GM23338 (cell line): ENCODE measurements at regions not wholly inside any gene's neighbourhood (a gene's known extent, or its start where the extent isn't known, plus 50 kb on each side); places are given as distances from the start of the nearest gene placed in this dataset.

Experiments used
- ATAC-seq: fragments of 200-7000 bp; cut with Tn5 transposase; 3 replicates; pipeline ENCODE4 v1.9.1; 2020
- DNase-seq: peaks from one replicate; pipeline ENCODE4 v3.0.0-alpha.2; 2015; ENCODE audit warnings: low spot score
- H2AFZ ChIP-seq: fragments of 200-600 bp; sonication (generic); 2 replicates; pipeline ENCODE4 v1.8.0; 2016; ENCODE audit warnings: antibody characterized with exemption, mild to moderate bottlenecking, moderate library complexity
- H3F3A ChIP-seq: fragments of 200-600 bp; sonication (generic); replicated peaks from 2 replicates; pipeline ENCODE4 v1.8.0; 2017; ENCODE audit warnings: antibody characterized with exemption, mixed run types, low read depth
- H3K27ac ChIP-seq: fragments of 200-600 bp; sonication (generic); 2 replicates; pipeline ENCODE4 v1.6.1; 2016; ENCODE audit warnings: low read depth
- H3K27me3 ChIP-seq: fragments of 200-600 bp; sonication (generic); 2 replicates; pipeline ENCODE4 v1.8.0; 2016; ENCODE audit warnings: mild to moderate bottlenecking, mixed run types, moderate library complexity; ENCODE audit not compliant: insufficient read depth
- H3K36me3 ChIP-seq: fragments of 200-600 bp; sonication (generic); 2 replicates; pipeline ENCODE4 v1.8.0; 2016; ENCODE audit warnings: mild to moderate bottlenecking; ENCODE audit not compliant: insufficient read depth
- H3K4me1 ChIP-seq: fragments of 200-600 bp; sonication (generic); 2 replicates; pipeline ENCODE4 v1.8.0; 2016; ENCODE audit warnings: mild to moderate bottlenecking, moderate library complexity; ENCODE audit not compliant: insufficient read depth
- H3K4me2 ChIP-seq: fragments of 200-600 bp; sonication (generic); 2 replicates; pipeline ENCODE4 v1.7.1; 2017; ENCODE audit warnings: mixed run types
- H3K4me3 ChIP-seq: fragments of 200-600 bp; sonication (generic); 2 replicates; pipeline ENCODE4 v1.6.1; 2016; ENCODE audit warnings: mixed run types
- H3K79me2 ChIP-seq: fragments of 200-600 bp; sonication (generic); replicated peaks from 2 replicates; pipeline ENCODE4 v1.8.0; 2017; ENCODE audit warnings: mild to moderate bottlenecking; ENCODE audit not compliant: insufficient read depth
- H3K9me2 ChIP-seq: fragments of 200-600 bp; sonication (generic); 2 replicates; pipeline ENCODE4 v1.8.0; 2017; ENCODE audit not compliant: insufficient read depth
- H4K20me1 ChIP-seq: fragments of 200-600 bp; sonication (generic); replicated peaks from 2 replicates; pipeline ENCODE4 v1.8.0; 2017; ENCODE audit warnings: mild to moderate bottlenecking; ENCODE audit not compliant: insufficient read depth
- H3K27ac Mint-ChIP-seq: 2 replicates; pipeline ENCODE4 v1.8.0; 2020; ENCODE audit warnings: inconsistent platforms, mild to moderate bottlenecking, moderate library complexity, mixed read lengths
- H3K27me3 Mint-ChIP-seq: 3 replicates; pipeline ENCODE4 v1.8.0; 2022; ENCODE audit warnings: low read depth, mild to moderate bottlenecking, moderate library complexity, mixed read lengths, inconsistent platforms; ENCODE audit not compliant: insufficient read depth, poor library complexity
- H3K36me3 Mint-ChIP-seq: 3 replicates; pipeline ENCODE4 v1.8.0; 2021; ENCODE audit warnings: low read depth, mild to moderate bottlenecking, inconsistent platforms, moderate library complexity, mixed read lengths
- H3K4me1 Mint-ChIP-seq: 3 replicates; pipeline ENCODE4 v1.8.0; 2020; ENCODE audit warnings: mild to moderate bottlenecking, inconsistent platforms, mixed read lengths
- H3K4me3 Mint-ChIP-seq: 3 replicates; pipeline ENCODE4 v1.8.0; 2021; ENCODE audit warnings: moderate library complexity, mild to moderate bottlenecking, inconsistent platforms, mixed read lengths
- H3K9me3 Mint-ChIP-seq: 3 replicates; pipeline ENCODE4 v1.8.0; 2020; ENCODE audit warnings: moderate library complexity, mild to moderate bottlenecking, inconsistent platforms, mixed read lengths
- CREB1 ChIP-seq: fragments of 250-450 bp; sonication (Bioruptor Pico); IDR thresholded peaks from 2 replicates; pipeline ENCODE4 v1.5.0; 2020; ENCODE audit warnings: low read depth, mild to moderate bottlenecking, moderate library complexity
- EZH2 ChIP-seq: fragments of 200-600 bp; sonication (generic); IDR thresholded peaks from one replicate; pipeline ENCODE4 v1.8.0; 2017; ENCODE audit warnings: antibody characterized with exemption, mild to moderate bottlenecking, low read depth; ENCODE audit not compliant: unreplicated experiment
- EZH2phosphoT487 ChIP-seq: fragments of 200-600 bp; sonication (generic); IDR thresholded peaks from one replicate; pipeline ENCODE4 v1.8.1; 2018; ENCODE audit warnings: antibody characterized with exemption; ENCODE audit not compliant: unreplicated experiment
- JUNB ChIP-seq: IDR thresholded peaks from one replicate; pipeline ENCODE4 v1.6.1; 2016; ENCODE audit warnings: antibody characterized with exemption; ENCODE audit not compliant: unreplicated experiment
- NANOG ChIP-seq: IDR thresholded peaks from 2 replicates; pipeline ENCODE4 v1.6.1; 2016; ENCODE audit warnings: antibody characterized with exemption, borderline replicate concordance
- POLR2AphosphoS5 ChIP-seq: IDR thresholded peaks from 2 replicates; pipeline ENCODE4 v1.6.1; 2016; ENCODE audit warnings: antibody characterized with exemption, low read depth
- STAT1 ChIP-seq: IDR thresholded peaks from one replicate; pipeline ENCODE4 v1.6.1; 2016; ENCODE audit warnings: antibody characterized with exemption; ENCODE audit not compliant: unreplicated experiment
- ZNF114 ChIP-seq: fragments of 250-450 bp; sonication (Bioruptor Pico); IDR thresholded peaks from 2 replicates; pipeline ENCODE4 v1.5.0; 2020; ENCODE audit warnings: mild to moderate bottlenecking, moderate library complexity
- ZNF331 ChIP-seq: fragments of 250-450 bp; sonication (Bioruptor Pico); IDR thresholded peaks from 2 replicates; pipeline ENCODE4 v1.5.0; 2020; ENCODE audit warnings: low read depth, mild to moderate bottlenecking, moderate library complexity
- TF ChIP-seq, protein P1 (sequence below): IDR thresholded peaks from 2 replicates; pipeline ENCODE4 v1.6.1; 2016; ENCODE audit warnings: antibody characterized with exemption
- TF ChIP-seq, protein P2 (sequence below), 2 experiments: fragments of 200-600 bp in 1 of 2; sonication (generic) in 1 of 2; conservative IDR thresholded peaks; 2 replicates each; pipeline versions ENCODE4 v1.5.1 to v1.6.1; 2016 to 2017; ENCODE audit warnings: antibody characterized with exemption in 2 of 2, low read depth in 2 of 2, mild to moderate bottlenecking in 2 of 2, moderate library complexity in 1 of 2
- TF ChIP-seq, protein P3 (sequence below): fragments of 250-450 bp; sonication (Bioruptor Pico); IDR thresholded peaks from 2 replicates; pipeline ENCODE4 v1.5.0; 2020; ENCODE audit warnings: mild to moderate bottlenecking, moderate library complexity
- TF ChIP-seq, protein P4 (sequence below): IDR thresholded peaks from one replicate; pipeline ENCODE4 v1.6.1; 2018; ENCODE audit warnings: antibody characterized with exemption; ENCODE audit not compliant: unreplicated experiment

DNA sequence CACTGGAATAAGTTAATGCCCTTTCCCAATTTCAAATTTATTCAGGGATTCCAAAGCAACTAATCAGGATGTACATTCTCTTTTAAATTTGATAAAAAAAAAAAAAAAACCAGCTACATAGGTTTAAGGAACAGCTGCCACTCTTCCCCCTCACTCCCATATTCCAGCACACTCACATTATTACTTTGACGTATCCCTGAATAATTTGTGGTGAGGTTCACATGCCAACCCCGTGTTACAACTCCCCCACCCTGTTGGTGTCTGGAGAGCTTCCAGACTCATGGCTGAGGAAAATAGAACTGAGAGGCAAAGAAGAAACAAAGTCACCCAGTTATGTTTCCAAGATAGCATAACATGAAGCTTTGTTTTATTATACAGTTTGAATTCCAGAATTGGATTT lies 300.5 kb upstream of the MME start:
- H4K20me1 ChIP-seq = no peaks in the 10 kb centered on the region
- no peak for ATAC-seq
- no peaks in the 10 kb centered on the region for H3F3A ChIP-seq
- no peaks in the 10 kb centered on the region for H3K9me3 Mint-ChIP-seq
- H3K27ac Mint-ChIP-seq = no peak overlapping the region
- no peaks in the 10 kb centered on the region for H3K9me2 ChIP-seq
- H3K4me3 Mint-ChIP-seq = no peak overlapping the region
- peaks cover 12% of the 10 kb centered on the region; the same call in 1 of the 2 replicates for H3K4me1 ChIP-seq
- H3K27ac ChIP-seq = no peak overlapping the region
- no peak overlapping the region for H3K4me3 ChIP-seq
- no peak for DNase-seq
- H3K79me2 ChIP-seq = no peaks in the 10 kb centered on the region
- no peak overlapping the region for H2AFZ ChIP-seq
- H3K4me2 ChIP-seq = no peak overlapping the region
- H3K4me1 Mint-ChIP-seq = peaks cover 14% of the 10 kb centered on the region; the same call in 2 of the 3 replicates
- no peak for TF ChIP-seq STAT1
- TF ChIP-seq NANOG = no peak
- TF ChIP-seq POLR2AphosphoS5 = no peak
- no peak for TF ChIP-seq JUNB
- no peak for TF ChIP-seq CREB1 (CRISPR knock-in tag)
- no peak for TF ChIP-seq EZH2
- no peak for TF ChIP-seq ZNF331
- TF ChIP-seq, protein P1, sequence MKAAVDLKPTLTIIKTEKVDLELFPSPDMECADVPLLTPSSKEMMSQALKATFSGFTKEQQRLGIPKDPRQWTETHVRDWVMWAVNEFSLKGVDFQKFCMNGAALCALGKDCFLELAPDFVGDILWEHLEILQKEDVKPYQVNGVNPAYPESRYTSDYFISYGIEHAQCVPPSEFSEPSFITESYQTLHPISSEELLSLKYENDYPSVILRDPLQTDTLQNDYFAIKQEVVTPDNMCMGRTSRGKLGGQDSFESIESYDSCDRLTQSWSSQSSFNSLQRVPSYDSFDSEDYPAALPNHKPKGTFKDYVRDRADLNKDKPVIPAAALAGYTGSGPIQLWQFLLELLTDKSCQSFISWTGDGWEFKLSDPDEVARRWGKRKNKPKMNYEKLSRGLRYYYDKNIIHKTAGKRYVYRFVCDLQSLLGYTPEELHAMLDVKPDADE = no peak
- TF ChIP-seq, protein P2, sequence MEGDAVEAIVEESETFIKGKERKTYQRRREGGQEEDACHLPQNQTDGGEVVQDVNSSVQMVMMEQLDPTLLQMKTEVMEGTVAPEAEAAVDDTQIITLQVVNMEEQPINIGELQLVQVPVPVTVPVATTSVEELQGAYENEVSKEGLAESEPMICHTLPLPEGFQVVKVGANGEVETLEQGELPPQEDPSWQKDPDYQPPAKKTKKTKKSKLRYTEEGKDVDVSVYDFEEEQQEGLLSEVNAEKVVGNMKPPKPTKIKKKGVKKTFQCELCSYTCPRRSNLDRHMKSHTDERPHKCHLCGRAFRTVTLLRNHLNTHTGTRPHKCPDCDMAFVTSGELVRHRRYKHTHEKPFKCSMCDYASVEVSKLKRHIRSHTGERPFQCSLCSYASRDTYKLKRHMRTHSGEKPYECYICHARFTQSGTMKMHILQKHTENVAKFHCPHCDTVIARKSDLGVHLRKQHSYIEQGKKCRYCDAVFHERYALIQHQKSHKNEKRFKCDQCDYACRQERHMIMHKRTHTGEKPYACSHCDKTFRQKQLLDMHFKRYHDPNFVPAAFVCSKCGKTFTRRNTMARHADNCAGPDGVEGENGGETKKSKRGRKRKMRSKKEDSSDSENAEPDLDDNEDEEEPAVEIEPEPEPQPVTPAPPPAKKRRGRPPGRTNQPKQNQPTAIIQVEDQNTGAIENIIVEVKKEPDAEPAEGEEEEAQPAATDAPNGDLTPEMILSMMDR (conservative IDR thresholded peaks at IDR 0.05; ENCODE audit: low read depth in 2 of 2) = no peak
- TF ChIP-seq, protein P3, sequence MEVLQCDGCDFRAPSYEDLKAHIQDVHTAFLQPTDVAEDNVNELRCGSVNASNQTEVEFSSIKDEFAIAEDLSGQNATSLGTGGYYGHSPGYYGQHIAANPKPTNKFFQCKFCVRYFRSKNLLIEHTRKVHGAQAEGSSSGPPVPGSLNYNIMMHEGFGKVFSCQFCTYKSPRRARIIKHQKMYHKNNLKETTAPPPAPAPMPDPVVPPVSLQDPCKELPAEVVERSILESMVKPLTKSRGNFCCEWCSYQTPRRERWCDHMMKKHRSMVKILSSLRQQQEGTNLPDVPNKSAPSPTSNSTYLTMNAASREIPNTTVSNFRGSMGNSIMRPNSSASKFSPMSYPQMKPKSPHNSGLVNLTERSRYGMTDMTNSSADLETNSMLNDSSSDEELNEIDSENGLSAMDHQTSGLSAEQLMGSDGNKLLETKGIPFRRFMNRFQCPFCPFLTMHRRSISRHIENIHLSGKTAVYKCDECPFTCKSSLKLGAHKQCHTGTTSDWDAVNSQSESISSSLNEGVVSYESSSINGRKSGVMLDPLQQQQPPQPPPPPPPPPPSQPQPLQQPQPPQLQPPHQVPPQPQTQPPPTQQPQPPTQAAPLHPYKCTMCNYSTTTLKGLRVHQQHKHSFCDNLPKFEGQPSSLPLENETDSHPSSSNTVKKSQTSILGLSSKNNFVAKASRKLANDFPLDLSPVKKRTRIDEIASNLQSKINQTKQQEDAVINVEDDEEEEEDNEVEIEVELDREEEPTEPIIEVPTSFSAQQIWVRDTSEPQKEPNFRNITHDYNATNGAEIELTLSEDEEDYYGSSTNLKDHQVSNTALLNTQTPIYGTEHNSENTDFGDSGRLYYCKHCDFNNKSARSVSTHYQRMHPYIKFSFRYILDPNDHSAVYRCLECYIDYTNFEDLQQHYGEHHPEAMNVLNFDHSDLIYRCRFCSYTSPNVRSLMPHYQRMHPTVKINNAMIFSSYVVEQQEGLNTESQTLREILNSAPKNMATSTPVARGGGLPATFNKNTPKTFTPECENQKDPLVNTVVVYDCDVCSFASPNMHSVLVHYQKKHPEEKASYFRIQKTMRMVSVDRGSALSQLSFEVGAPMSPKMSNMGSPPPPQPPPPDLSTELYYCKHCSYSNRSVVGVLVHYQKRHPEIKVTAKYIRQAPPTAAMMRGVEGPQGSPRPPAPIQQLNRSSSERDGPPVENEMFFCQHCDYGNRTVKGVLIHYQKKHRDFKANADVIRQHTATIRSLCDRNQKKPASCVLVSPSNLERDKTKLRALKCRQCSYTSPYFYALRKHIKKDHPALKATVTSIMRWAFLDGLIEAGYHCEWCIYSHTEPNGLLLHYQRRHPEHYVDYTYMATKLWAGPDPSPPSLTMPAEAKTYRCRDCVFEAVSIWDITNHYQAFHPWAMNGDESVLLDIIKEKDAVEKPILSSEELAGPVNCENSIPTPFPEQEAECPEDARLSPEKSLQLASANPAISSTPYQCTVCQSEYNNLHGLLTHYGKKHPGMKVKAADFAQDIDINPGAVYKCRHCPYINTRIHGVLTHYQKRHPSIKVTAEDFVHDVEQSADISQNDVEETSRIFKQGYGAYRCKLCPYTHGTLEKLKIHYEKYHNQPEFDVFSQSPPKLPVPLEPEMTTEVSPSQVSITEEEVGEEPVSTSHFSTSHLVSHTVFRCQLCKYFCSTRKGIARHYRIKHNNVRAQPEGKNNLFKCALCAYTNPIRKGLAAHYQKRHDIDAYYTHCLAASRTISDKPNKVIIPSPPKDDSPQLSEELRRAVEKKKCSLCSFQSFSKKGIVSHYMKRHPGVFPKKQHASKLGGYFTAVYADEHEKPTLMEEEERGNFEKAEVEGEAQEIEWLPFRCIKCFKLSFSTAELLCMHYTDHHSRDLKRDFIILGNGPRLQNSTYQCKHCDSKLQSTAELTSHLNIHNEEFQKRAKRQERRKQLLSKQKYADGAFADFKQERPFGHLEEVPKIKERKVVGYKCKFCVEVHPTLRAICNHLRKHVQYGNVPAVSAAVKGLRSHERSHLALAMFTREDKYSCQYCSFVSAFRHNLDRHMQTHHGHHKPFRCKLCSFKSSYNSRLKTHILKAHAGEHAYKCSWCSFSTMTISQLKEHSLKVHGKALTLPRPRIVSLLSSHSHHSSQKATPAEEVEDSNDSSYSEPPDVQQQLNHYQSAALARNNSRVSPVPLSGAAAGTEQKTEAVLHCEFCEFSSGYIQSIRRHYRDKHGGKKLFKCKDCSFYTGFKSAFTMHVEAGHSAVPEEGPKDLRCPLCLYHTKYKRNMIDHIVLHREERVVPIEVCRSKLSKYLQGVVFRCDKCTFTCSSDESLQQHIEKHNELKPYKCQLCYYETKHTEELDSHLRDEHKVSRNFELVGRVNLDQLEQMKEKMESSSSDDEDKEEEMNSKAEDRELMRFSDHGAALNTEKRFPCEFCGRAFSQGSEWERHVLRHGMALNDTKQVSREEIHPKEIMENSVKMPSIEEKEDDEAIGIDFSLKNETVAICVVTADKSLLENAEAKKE (CRISPR knock-in tag) = no peak
- no peak for TF ChIP-seq EZH2phosphoT487
- TF ChIP-seq, protein P4, sequence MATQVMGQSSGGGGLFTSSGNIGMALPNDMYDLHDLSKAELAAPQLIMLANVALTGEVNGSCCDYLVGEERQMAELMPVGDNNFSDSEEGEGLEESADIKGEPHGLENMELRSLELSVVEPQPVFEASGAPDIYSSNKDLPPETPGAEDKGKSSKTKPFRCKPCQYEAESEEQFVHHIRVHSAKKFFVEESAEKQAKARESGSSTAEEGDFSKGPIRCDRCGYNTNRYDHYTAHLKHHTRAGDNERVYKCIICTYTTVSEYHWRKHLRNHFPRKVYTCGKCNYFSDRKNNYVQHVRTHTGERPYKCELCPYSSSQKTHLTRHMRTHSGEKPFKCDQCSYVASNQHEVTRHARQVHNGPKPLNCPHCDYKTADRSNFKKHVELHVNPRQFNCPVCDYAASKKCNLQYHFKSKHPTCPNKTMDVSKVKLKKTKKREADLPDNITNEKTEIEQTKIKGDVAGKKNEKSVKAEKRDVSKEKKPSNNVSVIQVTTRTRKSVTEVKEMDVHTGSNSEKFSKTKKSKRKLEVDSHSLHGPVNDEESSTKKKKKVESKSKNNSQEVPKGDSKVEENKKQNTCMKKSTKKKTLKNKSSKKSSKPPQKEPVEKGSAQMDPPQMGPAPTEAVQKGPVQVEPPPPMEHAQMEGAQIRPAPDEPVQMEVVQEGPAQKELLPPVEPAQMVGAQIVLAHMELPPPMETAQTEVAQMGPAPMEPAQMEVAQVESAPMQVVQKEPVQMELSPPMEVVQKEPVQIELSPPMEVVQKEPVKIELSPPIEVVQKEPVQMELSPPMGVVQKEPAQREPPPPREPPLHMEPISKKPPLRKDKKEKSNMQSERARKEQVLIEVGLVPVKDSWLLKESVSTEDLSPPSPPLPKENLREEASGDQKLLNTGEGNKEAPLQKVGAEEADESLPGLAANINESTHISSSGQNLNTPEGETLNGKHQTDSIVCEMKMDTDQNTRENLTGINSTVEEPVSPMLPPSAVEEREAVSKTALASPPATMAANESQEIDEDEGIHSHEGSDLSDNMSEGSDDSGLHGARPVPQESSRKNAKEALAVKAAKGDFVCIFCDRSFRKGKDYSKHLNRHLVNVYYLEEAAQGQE = no peak
- no peak for TF ChIP-seq ZNF114 (CRISPR knock-in tag)
- H3K36me3 ChIP-seq = no peaks in the 10 kb centered on the region
- H3K27me3 Mint-ChIP-seq = no peaks in the 10 kb centered on the region
- no peaks in the 10 kb centered on the region for H3K27me3 ChIP-seq
- H3K36me3 Mint-ChIP-seq = no peaks in the 10 kb centered on the region
